Uterus (tissue), 2 donors: ENCODE measurements at regions not wholly inside any gene's neighbourhood (a gene's known extent, or its start where the extent isn't known, plus 50 kb on each side); places are given as distances from the start of the nearest gene placed in this dataset.

Source experiments
- POLR2A ChIP-seq, 2 donors: fragments of 450-650 bp; IDR thresholded peaks; one replicate each; pipeline ENCODE4 v1.6.1; 2016; ENCODE audit warnings: antibody characterized with exemption in 2 of 2, mild to moderate bottlenecking in 1 of 2, moderate library complexity in 1 of 2
- TF ChIP-seq, protein P1 (sequence below), 4 experiments: fragments of 200-600 bp in 2 of 4; fragments of 450-650 bp in 2 of 4; sonication (generic) in 2 of 4; IDR thresholded peaks; one replicate each; pipeline ENCODE4 v1.5.1; 2016 to 2019; ENCODE audit warnings: antibody characterized with exemption in 4 of 4, mild to moderate bottlenecking in 2 of 4, moderate library complexity in 1 of 4

DNA sequence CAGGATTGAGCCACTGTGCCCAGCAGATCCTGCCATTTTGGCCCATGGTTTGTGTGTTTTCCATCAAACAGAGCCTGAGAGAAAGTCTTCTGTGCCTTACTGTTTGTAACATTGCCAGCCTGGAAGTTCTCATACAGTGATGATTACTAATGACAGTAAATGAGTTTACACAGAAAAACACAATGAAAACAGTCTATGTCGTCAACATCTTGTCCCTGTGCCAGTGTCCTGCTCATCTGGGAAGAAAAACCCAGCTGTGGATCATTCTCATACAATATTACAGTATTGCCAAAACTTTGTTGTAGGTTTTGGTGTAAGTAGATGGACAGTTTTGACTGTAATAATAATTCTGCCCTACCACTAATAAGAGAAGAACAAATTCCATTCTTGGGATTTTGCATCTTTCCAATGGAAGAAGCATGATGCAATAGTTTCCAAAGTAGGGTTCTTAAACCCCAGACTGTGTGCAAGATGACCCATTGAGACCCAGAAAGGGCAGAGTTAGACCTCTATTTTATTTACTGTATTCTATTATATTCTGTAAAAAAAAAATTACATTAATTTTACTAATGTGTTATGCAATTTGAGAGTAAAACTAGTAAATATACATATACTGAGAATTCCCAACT is 135.0 kb upstream of the JARID2 start:
- TF ChIP-seq, protein P1, sequence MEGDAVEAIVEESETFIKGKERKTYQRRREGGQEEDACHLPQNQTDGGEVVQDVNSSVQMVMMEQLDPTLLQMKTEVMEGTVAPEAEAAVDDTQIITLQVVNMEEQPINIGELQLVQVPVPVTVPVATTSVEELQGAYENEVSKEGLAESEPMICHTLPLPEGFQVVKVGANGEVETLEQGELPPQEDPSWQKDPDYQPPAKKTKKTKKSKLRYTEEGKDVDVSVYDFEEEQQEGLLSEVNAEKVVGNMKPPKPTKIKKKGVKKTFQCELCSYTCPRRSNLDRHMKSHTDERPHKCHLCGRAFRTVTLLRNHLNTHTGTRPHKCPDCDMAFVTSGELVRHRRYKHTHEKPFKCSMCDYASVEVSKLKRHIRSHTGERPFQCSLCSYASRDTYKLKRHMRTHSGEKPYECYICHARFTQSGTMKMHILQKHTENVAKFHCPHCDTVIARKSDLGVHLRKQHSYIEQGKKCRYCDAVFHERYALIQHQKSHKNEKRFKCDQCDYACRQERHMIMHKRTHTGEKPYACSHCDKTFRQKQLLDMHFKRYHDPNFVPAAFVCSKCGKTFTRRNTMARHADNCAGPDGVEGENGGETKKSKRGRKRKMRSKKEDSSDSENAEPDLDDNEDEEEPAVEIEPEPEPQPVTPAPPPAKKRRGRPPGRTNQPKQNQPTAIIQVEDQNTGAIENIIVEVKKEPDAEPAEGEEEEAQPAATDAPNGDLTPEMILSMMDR (IDR thresholded peaks at IDR 0.05), result no peak
- TF ChIP-seq POLR2A (IDR thresholded peaks at IDR 0.05), result no peak
